T-cell (primary cell): ENCODE measurements at regions not wholly inside any gene's neighbourhood (a gene's known extent, or its start where the extent isn't known, plus 50 kb on each side); places are given as distances from the start of the nearest gene placed in this dataset.

Experiments
- ATAC-seq, 4 experiments: fragments of 200-7000 bp in 3 of 4; fragments of 150-1000 bp in 1 of 4; cut with Tn5 transposase; replicated peaks in 1 of 4; 1 replicate in 3 of 4; 2 replicates in 1 of 4; pipeline ENCODE4 v1.10.0; 2021; ENCODE audit warnings: moderate library complexity in 3 of 4, mild to moderate bottlenecking in 2 of 4, moderate number of reproducible peaks in 1 of 4
- CTCF ChIA-PET, 2 donors: fragments of 300-600 bp; sonication (Branson Sonifier 250); formaldehyde crosslinking; loops; one replicate each; lab custom pipeline; 2022; ENCODE audit warnings: antibody characterized with exemption in 2 of 2; lab: Charles Lee
- POLR2A ChIA-PET, 2 donors: fragments of 300-600 bp; sonication (Branson Sonifier 250); formaldehyde crosslinking; loops; one replicate each; lab custom pipeline; 2022; ENCODE audit warnings: antibody characterized with exemption in 2 of 2; lab: Charles Lee
- DNase-seq, 35 experiments: peaks; one replicate each; pipeline versions ENCODE4 v3.0.0 to v3.0.0-alpha.2; 2013 to 2023
- H3K27ac ChIP-seq: one replicate; pipeline ENCODE4 v1.5.1; 2013; ENCODE audit warnings: low read length
- H3K27me3 ChIP-seq, 2 experiments: replicated peaks in 1 of 2; 1 replicate in 1 of 2; 2 replicates in 1 of 2; pipeline versions ENCODE4 v1.6.1 to v1.7.0; 2013; ENCODE audit warnings: low read length in 1 of 2, mixed read lengths in 1 of 2; ENCODE audit not compliant: control insufficient read depth in 2 of 2, insufficient read depth in 2 of 2; ENCODE audit errors: extremely low read depth in 1 of 2
- H3K36me3 ChIP-seq, 2 donors: 1 replicate in 1 of 2; 2 replicates in 1 of 2; pipeline versions ENCODE4 v1.6.1 to v1.7.0; 2013; ENCODE audit warnings: low read length in 1 of 2; ENCODE audit not compliant: control insufficient read depth in 2 of 2, insufficient read depth in 1 of 2; ENCODE audit errors: extremely low read depth in 1 of 2
- H3K4me1 ChIP-seq, 2 experiments: 1 replicate in 1 of 2; 2 replicates in 1 of 2; pipeline versions ENCODE4 v1.6.1 to v1.7.0; 2013; ENCODE audit warnings: low read length in 2 of 2, mixed read lengths in 1 of 2; ENCODE audit not compliant: insufficient read depth in 2 of 2, control insufficient read depth in 1 of 2; ENCODE audit errors: extremely low read depth in 1 of 2
- H3K4me3 ChIP-seq, 2 donors: 1 replicate in 1 of 2; 2 replicates in 1 of 2; pipeline versions ENCODE4 v1.5.1 to v1.7.0; 2013; ENCODE audit warnings: mild to moderate bottlenecking in 2 of 2, low read length in 1 of 2, moderate library complexity in 1 of 2; ENCODE audit not compliant: control insufficient read depth in 1 of 2; ENCODE audit errors: extremely low read depth in 1 of 2
- H3K9me3 ChIP-seq: 2 replicates; pipeline ENCODE4 v1.7.0; 2013
- H3K27ac Mint-ChIP-seq, 2 donors: one replicate each; pipeline ENCODE4 v1.8.0; 2020 to 2021; ENCODE audit warnings: mild to moderate bottlenecking in 2 of 2, mixed read lengths in 2 of 2
- H3K27me3 Mint-ChIP-seq, 2 donors: one replicate each; pipeline ENCODE4 v1.8.0; 2021 to 2022; ENCODE audit warnings: mixed read lengths in 2 of 2
- H3K36me3 Mint-ChIP-seq: one replicate; pipeline ENCODE4 v1.8.0; 2021; ENCODE audit warnings: mixed read lengths
- H3K4me1 Mint-ChIP-seq, 3 donors: one replicate each; pipeline ENCODE4 v1.8.0; 2020 to 2022; ENCODE audit warnings: mixed read lengths in 3 of 3, mild to moderate bottlenecking in 1 of 3
- H3K4me3 Mint-ChIP-seq, 3 donors: one replicate each; pipeline ENCODE4 v1.8.0; 2020 to 2022; ENCODE audit warnings: mild to moderate bottlenecking in 3 of 3, mixed read lengths in 3 of 3, moderate library complexity in 3 of 3
- H3K9me3 Mint-ChIP-seq, 3 donors: one replicate each; pipeline ENCODE4 v1.8.0; 2020 to 2022; ENCODE audit warnings: mixed read lengths in 3 of 3
- WGBS: methylation state at CpG from one replicate; pipeline ENCODE4 v1.1.5; 2013; ENCODE audit warnings: missing lambda C conversion rate; ENCODE audit not compliant: insufficient coverage; 5-methylcytosine and 5-hydroxymethylcytosine counted together

- POLR2A ChIA-PET, result no interaction called here
- no peaks in the 10 kb centered on the region for H3K4me1 ChIP-seq
- no peak for DNase-seq
- Mint-ChIP-seq H3K9me3 (peaks cover 0 to 3% (median 3%) of the 10 kb centered on the region in 3 donors), H3K27ac (no peak overlapping the region), H3K4me1 (no peaks in the 10 kb centered on the region), H3K27me3 (peaks cover 0 to 4% of the 10 kb centered on the region in 2 donors), H3K36me3 (no peaks in the 10 kb centered on the region), H3K4me3 (no peak overlapping the region)
- H3K27ac ChIP-seq, result no peak overlapping the region
- H3K36me3 ChIP-seq, result no peaks in the 10 kb centered on the region
- no CpG with 5 or more reads among the region's 1 CpG for WGBS
- no peaks in the 10 kb centered on the region for H3K9me3 ChIP-seq
- H3K4me3 ChIP-seq, result no peak overlapping the region
- ATAC-seq, result no peak
- CTCF ChIA-PET, result interaction anchor here in 1 of 2 donors (0.6 kb wide), 1 partner anchor 13 kb away, joined by 3 read pairs; no protein-coding TSS in a partner anchor
- H3K27me3 ChIP-seq, result no peaks in the 10 kb centered on the region
Observed at GRCh38 chr1:70641868-70642267, 230.8 kb downstream of the CTH start.

GRCh38 chr1:70656361-70656760 is 245.3 kb downstream of the CTH start:
- no peaks in the 10 kb centered on the region for H3K4me1 Mint-ChIP-seq
- H3K27ac Mint-ChIP-seq, result no peak overlapping the region
- H3K4me3 Mint-ChIP-seq, result no peak overlapping the region
- Histone ChIP-seq H3K4me3 (no peak overlapping the region), H3K27me3 (no peaks in the 10 kb centered on the region), H3K27ac (no peak overlapping the region), H3K36me3 (no peaks in the 10 kb centered on the region), H3K9me3 (no peaks in the 10 kb centered on the region), H3K4me1 (no peaks in the 10 kb centered on the region)
- POLR2A ChIA-PET, result no interaction called here
- no peaks in the 10 kb centered on the region for H3K36me3 Mint-ChIP-seq
- CTCF ChIA-PET, result no interaction called here
- peaks cover 0 to 6% (median 0%) of the 10 kb centered on the region in 3 donors for H3K9me3 Mint-ChIP-seq
- DNase-seq (no peak), ATAC-seq (no peak)
- no peaks in the 10 kb centered on the region for H3K27me3 Mint-ChIP-seq
- no CpG with 5 or more reads among the region's 2 CpGs for WGBS

GRCh38 chr1:70659891-70660290 is 248.8 kb downstream of the CTH start:
- no peaks in the 10 kb centered on the region for H3K27me3 ChIP-seq
- no peaks in the 10 kb centered on the region for H3K36me3 ChIP-seq
- Mint-ChIP-seq H3K36me3 (no peaks in the 10 kb centered on the region), H3K27me3 (no peaks in the 10 kb centered on the region), H3K27ac (no peak overlapping the region), H3K9me3 (peaks cover 0 to 6% (median 0%) of the 10 kb centered on the region in 3 donors), H3K4me3 (no peak overlapping the region), H3K4me1 (no peaks in the 10 kb centered on the region)
- no peak for ATAC-seq
- no peak overlapping the region for H3K27ac ChIP-seq
- WGBS, result 75% methylated on average over 2 of the region's 2 CpGs
- H3K9me3 ChIP-seq, result no peaks in the 10 kb centered on the region
- POLR2A ChIA-PET, result no interaction called here
- no peak overlapping the region for H3K4me3 ChIP-seq
- CTCF ChIA-PET, result no interaction called here
- no peak for DNase-seq
- H3K4me1 ChIP-seq, result no peaks in the 10 kb centered on the region

GRCh38 chr1:70666381-70667140 is 255.5 kb downstream of the CTH start:
- Mint-ChIP-seq H3K9me3 (peaks cover 0 to 5% (median 0%) of the 10 kb centered on the region in 3 donors), H3K4me1 (no peaks in the 10 kb centered on the region), H3K36me3 (no peaks in the 10 kb centered on the region), H3K27me3 (no peaks in the 10 kb centered on the region), H3K27ac (no peak overlapping the region), H3K4me3 (no peak overlapping the region)
- CTCF ChIA-PET, result no interaction called here
- POLR2A ChIA-PET, result no interaction called here
- no peak for DNase-seq
- Histone ChIP-seq H3K9me3 (no peaks in the 10 kb centered on the region), H3K4me3 (no peak overlapping the region), H3K4me1 (no peaks in the 10 kb centered on the region), H3K36me3 (no peaks in the 10 kb centered on the region), H3K27ac (no peak overlapping the region), H3K27me3 (no peaks in the 10 kb centered on the region)
- 74% methylated on average over 7 of the region's 8 CpGs for WGBS
- no peak for ATAC-seq

- H3K27me3 ChIP-seq, result no peaks in the 10 kb centered on the region
- no peaks in the 10 kb centered on the region for H3K36me3 ChIP-seq
- Mint-ChIP-seq H3K36me3 (no peaks in the 10 kb centered on the region), H3K27me3 (no peaks in the 10 kb centered on the region), H3K27ac (no peak overlapping the region), H3K4me1 (no peaks in the 10 kb centered on the region), H3K9me3 (peaks cover 0 to 5% (median 0%) of the 10 kb centered on the region in 3 donors), H3K4me3 (no peak overlapping the region)
- DNase-seq, result no peak
- no peak overlapping the region for H3K27ac ChIP-seq
- H3K4me1 ChIP-seq, result no peaks in the 10 kb centered on the region
- ChIA-PET CTCF (no interaction called here), POLR2A (no interaction called here)
- no peaks in the 10 kb centered on the region for H3K9me3 ChIP-seq
- no peak for ATAC-seq
- no peak overlapping the region for H3K4me3 ChIP-seq
Observed at GRCh38 chr1:70667494-70668170, 256.6 kb downstream of the CTH start.

GRCh38 chr1:70671006-70671405 is 259.9 kb downstream of the CTH start:
- DNase-seq (no peak), ATAC-seq (no peak)
- 67% methylated on average over 1 of the region's 4 CpGs for WGBS
- Mint-ChIP-seq H3K27me3 (peaks cover 3% of the 10 kb centered on the region in 2 donors), H3K9me3 (peaks cover 0 to 5% (median 0%) of the 10 kb centered on the region in 3 donors), H3K4me1 (peaks cover 0 to 5% (median 2%) of the 10 kb centered on the region in 3 donors), H3K4me3 (no peak overlapping the region), H3K36me3 (no peaks in the 10 kb centered on the region), H3K27ac (no peak overlapping the region)
- POLR2A ChIA-PET, result no interaction called here
- Histone ChIP-seq H3K9me3 (no peaks in the 10 kb centered on the region), H3K27me3 (no peaks in the 10 kb centered on the region), H3K27ac (no peak overlapping the region), H3K4me1 (no peaks in the 10 kb centered on the region), H3K4me3 (no peak overlapping the region), H3K36me3 (no peaks in the 10 kb centered on the region)
- CTCF ChIA-PET, result no interaction called here
